ENCODE measurements at regions not wholly inside any gene's neighbourhood (a gene's known extent, or its start where the extent isn't known, plus 50 kb on each side); places are given as distances from the start of the nearest gene placed in this dataset.

DNA sequence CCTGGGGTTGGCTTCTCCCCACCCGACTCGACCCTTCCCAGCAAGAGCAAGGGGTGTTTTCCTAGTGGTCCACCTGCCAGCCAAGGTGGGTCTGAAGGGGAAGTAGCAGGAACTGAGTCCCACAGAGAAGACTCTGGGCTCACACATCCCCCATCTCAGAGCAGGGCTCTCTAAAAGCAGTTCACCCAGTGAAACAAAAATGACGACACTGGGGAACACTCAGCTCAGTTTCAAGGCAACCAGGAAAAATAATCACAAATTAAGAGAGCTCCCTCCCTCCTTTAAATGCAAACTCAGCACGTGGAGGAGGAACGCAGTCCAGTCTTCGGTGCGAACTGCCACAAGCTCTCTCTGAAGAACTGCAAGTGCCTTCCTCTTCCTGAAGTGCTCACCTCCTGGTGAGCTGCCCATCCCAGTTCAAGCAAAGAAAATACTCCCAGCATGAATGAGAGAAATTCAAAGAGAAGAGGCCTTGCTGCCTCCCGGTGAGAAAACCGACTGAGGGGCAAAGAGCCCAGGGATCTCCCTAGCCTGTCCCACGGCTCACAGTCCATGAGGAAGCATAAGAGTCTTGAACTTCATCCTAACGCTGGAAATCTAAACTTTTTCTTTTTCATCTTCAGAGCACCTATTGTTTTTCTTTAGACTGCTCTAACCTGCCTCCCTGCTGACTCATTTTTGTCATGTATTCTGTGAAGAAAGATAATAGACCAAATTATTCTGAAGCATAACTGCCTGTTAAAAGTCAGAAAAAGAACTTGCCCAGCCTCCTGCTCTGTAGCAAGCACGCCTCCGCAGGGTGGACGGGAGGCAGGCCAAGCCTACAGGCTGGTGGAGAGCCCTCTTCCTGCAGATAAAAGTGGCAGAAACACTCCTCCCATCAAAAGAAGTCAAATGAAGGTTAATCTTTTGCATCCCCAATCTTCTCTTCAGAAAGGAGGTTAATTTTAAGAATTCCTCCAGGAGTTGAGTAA is 281.4 kb downstream of the HHIPL2 start:
- TF ChIP-seq CTCF (IDR thresholded peaks at IDR 0.05 in 4 of 5, conservative IDR thresholded peaks at IDR 0.05 in 1 of 5) (no peak), POLR2A (IDR thresholded peaks at IDR 0.05) (no peak)
- no peaks in the 10 kb centered on the region for H3K36me3 ChIP-seq
- no peak overlapping the region for H3K27ac ChIP-seq
- no peaks in the 10 kb centered on the region for H3K4me1 ChIP-seq
- ATAC-seq: no peak
- H3K4me3 ChIP-seq: no peak overlapping the region
- in situ Hi-C loops (cut with MboI; ENCODE audit: low sequenced_read_pairs in 4 of 4): no loop called here
- no peaks in the 10 kb centered on the region for H3K9me3 ChIP-seq
- H3K27me3 ChIP-seq: no peaks in the 10 kb centered on the region
- intact Hi-C loops (cut with DNase I; ENCODE audit: low total_unique reads): no loop called here
- DNase-seq: no peak

- no peak for ATAC-seq
- in situ Hi-C loops (cut with MboI; ENCODE audit: low sequenced_read_pairs in 4 of 4): no loop called here
- intact Hi-C loops (cut with DNase I; ENCODE audit: low total_unique reads): no loop called here
These were observed 284.1 kb downstream of the HHIPL2 start for GRCh38 chr1:222263791-222264190.

DNA sequence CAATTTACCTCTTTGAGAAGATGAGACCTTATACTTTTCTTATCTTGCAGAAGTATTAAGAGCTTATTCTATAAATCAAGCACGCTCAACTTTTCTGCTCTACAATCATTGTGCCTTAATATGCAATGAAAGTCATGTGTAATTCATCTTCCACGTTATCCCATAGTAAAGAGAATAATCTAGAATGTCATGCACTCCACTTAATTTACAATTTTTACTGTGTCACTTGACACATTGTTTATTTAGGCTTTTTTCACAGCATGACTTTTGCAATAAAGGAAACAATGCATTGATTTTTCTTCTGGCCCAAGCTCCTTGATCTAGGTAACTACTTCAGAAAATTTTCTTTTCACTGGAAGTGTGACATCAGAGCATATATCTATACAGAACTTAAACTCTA is 290.9 kb downstream of the HHIPL2 start:
- no peaks in the 10 kb centered on the region for H3K36me3 ChIP-seq
- intact Hi-C loops (cut with DNase I; ENCODE audit: low total_unique reads) (no loop called here), in situ Hi-C loops (cut with MboI; ENCODE audit: low sequenced_read_pairs in 4 of 4) (no loop called here)
- TF ChIP-seq POLR2A (IDR thresholded peaks at IDR 0.05): no peak
- no peak for TF ChIP-seq CTCF (IDR thresholded peaks at IDR 0.05 in 4 of 5, conservative IDR thresholded peaks at IDR 0.05 in 1 of 5)
- no peaks in the 10 kb centered on the region for H3K9me3 ChIP-seq
- no peaks in the 10 kb centered on the region for H3K27me3 ChIP-seq
- no peak overlapping the region for H3K4me3 ChIP-seq
- H3K4me1 ChIP-seq: no peaks in the 10 kb centered on the region
- DNase-seq: no peak
- no peak for ATAC-seq
- no peak overlapping the region for H3K27ac ChIP-seq

More at GRCh38 chr1:222263791-222264190, 284.1 kb downstream of the HHIPL2 start:
- DNase-seq: no peak
- H3K27ac ChIP-seq: no peak overlapping the region
- no peaks in the 10 kb centered on the region for H3K36me3 ChIP-seq
- H3K4me1 ChIP-seq: no peaks in the 10 kb centered on the region
- H3K4me3 ChIP-seq: no peak overlapping the region
- no peaks in the 10 kb centered on the region for H3K9me3 ChIP-seq
- H3K27me3 ChIP-seq: no peaks in the 10 kb centered on the region
- no peak for TF ChIP-seq POLR2A (IDR thresholded peaks at IDR 0.05)
- TF ChIP-seq CTCF (IDR thresholded peaks at IDR 0.05 in 4 of 5, conservative IDR thresholded peaks at IDR 0.05 in 1 of 5): no peak

DNA sequence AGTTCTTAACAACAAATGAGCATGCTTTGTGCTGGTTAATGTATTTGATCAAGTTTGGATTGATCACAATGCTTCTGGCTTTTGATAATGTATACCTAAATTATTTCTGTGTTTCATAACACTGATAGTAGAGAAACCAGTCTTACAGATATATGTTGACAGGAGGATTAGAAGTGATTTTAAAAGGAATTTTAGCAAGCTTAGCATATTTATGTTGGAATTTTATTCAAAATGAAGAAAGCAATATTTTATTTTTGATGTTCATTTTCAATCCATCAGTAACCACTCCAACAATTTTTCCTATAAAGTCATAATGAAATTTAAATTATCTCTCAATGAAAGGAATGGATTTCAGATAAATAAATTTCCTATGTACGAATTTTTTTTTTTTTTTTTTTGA is 291.8 kb downstream of the HHIPL2 start:
- in situ Hi-C loops (cut with MboI; ENCODE audit: low sequenced_read_pairs in 4 of 4) (no loop called here), intact Hi-C loops (cut with DNase I; ENCODE audit: low total_unique reads) (no loop called here)
- Histone ChIP-seq H3K27me3 (no peaks in the 10 kb centered on the region), H3K4me3 (no peak overlapping the region), H3K4me1 (no peaks in the 10 kb centered on the region), H3K9me3 (no peaks in the 10 kb centered on the region), H3K27ac (no peak overlapping the region), H3K36me3 (no peaks in the 10 kb centered on the region)
- no peak for ATAC-seq
- TF ChIP-seq CTCF (IDR thresholded peaks at IDR 0.05 in 4 of 5, conservative IDR thresholded peaks at IDR 0.05 in 1 of 5): no peak
- no peak for TF ChIP-seq POLR2A (IDR thresholded peaks at IDR 0.05)
- DNase-seq: no peak
